ENCODE measurements at regions not wholly inside any gene's neighbourhood (a gene's known extent, or its start where the extent isn't known, plus 50 kb on each side); places are given as distances from the start of the nearest gene placed in this dataset.
"Not testable (repeated sequence)": the region's sequence is repeated elsewhere in the genome, so short reads cannot be mapped to it uniquely, and the experiment has no call there.

GRCh38 chr18:30839056-30839561, 203.4 kb downstream of the DSC3 start:
- POLR2A ChIA-PET, CTCF ChIA-PET: not testable (repeated sequence)

- CTCF ChIA-PET = interaction anchor here (0.6 kb wide), 1 partner anchor 1551 kb away, joined by 4 read pairs; no protein-coding TSS in a partner anchor
- POLR2A ChIA-PET = no interaction called here
Measured at GRCh38 chr18:30828700-30829099, 213.8 kb downstream of the DSC3 start.

- CTCF ChIA-PET = no interaction called here
Measured at GRCh38 chr18:30819619-30820018, 222.9 kb downstream of the DSC3 start.

GRCh38 chr18:30814446-30814845, 228.1 kb downstream of the DSC3 start:
- ChIA-PET CTCF (no interaction called here), POLR2A (no interaction called here)

More at GRCh38 chr18:30819619-30820018, 222.9 kb downstream of the DSC3 start:
- POLR2A ChIA-PET = no interaction called here

GRCh38 chr18:30811580-30811979, 231.0 kb downstream of the DSC3 start:
- POLR2A ChIA-PET = no interaction called here
- CTCF ChIA-PET = no interaction called here

GRCh38 chr18:30810580-30810979, 232.0 kb downstream of the DSC3 start:
- ChIA-PET CTCF (no interaction called here), POLR2A (no interaction called here)

GRCh38 chr18:30806823-30807222, 235.7 kb downstream of the DSC3 start:
- ChIA-PET CTCF (no interaction called here), POLR2A (no interaction called here)

GRCh38 chr18:30800800-30801199, 241.7 kb downstream of the DSC3 start:
- CTCF ChIA-PET = no interaction called here
- POLR2A ChIA-PET = no interaction called here

GRCh38 chr18:30792051-30792450, 250.5 kb downstream of the DSC3 start:
- POLR2A ChIA-PET = no interaction called here
- CTCF ChIA-PET = no interaction called here

GRCh38 chr18:30788411-30788991, 254.0 kb downstream of the DSC3 start:
- POLR2A ChIA-PET, CTCF ChIA-PET: not testable (repeated sequence)

GRCh38 chr18:30787410-30787809, 255.1 kb downstream of the DSC3 start:
- ChIA-PET CTCF (no interaction called here), POLR2A (no interaction called here)

- POLR2A ChIA-PET = no interaction called here
Measured at GRCh38 chr18:30781601-30782000, 260.9 kb downstream of the DSC3 start.

GRCh38 chr18:30775629-30776028, 266.9 kb downstream of the DSC3 start:
- ChIA-PET POLR2A (no interaction called here), CTCF (no interaction called here)

More at GRCh38 chr18:30781601-30782000, 260.9 kb downstream of the DSC3 start:
- CTCF ChIA-PET = no interaction called here

GRCh38 chr18:30772170-30772569, 270.4 kb downstream of the DSC3 start:
- POLR2A ChIA-PET, CTCF ChIA-PET: not testable (repeated sequence)

- ChIA-PET CTCF (no interaction called here), POLR2A (no interaction called here)
Measured at GRCh38 chr18:30766053-30766452, 276.5 kb downstream of the DSC3 start.

GRCh38 chr18:30765247-30765646, 277.3 kb downstream of the DSC3 start:
- ChIA-PET POLR2A (no interaction called here), CTCF (no interaction called here)

GRCh38 chr18:30763902-30764350, 278.6 kb downstream of the DSC3 start:
- CTCF ChIA-PET = no interaction called here
- POLR2A ChIA-PET = no interaction called here

- CTCF ChIA-PET = no interaction called here
- POLR2A ChIA-PET = no interaction called here
Measured at GRCh38 chr18:30754846-30755245, 287.7 kb downstream of the DSC3 start.

GRCh38 chr18:30748541-30748940, 294.0 kb downstream of the DSC3 start:
- POLR2A ChIA-PET = no interaction called here
- CTCF ChIA-PET = no interaction called here

- ChIA-PET POLR2A (no interaction called here), CTCF (no interaction called here)
Measured at GRCh38 chr18:30746224-30746623, 296.3 kb downstream of the DSC3 start.

- ChIA-PET CTCF (interaction anchor here (0.5 kb wide), 1 partner anchor 1806 kb away, joined by 3 read pairs; no protein-coding TSS in a partner anchor), POLR2A (no interaction called here)
Measured at GRCh38 chr18:30743033-30743432, 299.5 kb downstream of the DSC3 start.

GRCh38 chr18:30730915-30731314, 311.6 kb downstream of the DSC3 start:
- ChIA-PET CTCF (no interaction called here), POLR2A (no interaction called here)
